ENCODE measurements at regions not wholly inside any gene's neighbourhood (a gene's known extent, or its start where the extent isn't known, plus 50 kb on each side); places are given as distances from the start of the nearest gene placed in this dataset.

DNA sequence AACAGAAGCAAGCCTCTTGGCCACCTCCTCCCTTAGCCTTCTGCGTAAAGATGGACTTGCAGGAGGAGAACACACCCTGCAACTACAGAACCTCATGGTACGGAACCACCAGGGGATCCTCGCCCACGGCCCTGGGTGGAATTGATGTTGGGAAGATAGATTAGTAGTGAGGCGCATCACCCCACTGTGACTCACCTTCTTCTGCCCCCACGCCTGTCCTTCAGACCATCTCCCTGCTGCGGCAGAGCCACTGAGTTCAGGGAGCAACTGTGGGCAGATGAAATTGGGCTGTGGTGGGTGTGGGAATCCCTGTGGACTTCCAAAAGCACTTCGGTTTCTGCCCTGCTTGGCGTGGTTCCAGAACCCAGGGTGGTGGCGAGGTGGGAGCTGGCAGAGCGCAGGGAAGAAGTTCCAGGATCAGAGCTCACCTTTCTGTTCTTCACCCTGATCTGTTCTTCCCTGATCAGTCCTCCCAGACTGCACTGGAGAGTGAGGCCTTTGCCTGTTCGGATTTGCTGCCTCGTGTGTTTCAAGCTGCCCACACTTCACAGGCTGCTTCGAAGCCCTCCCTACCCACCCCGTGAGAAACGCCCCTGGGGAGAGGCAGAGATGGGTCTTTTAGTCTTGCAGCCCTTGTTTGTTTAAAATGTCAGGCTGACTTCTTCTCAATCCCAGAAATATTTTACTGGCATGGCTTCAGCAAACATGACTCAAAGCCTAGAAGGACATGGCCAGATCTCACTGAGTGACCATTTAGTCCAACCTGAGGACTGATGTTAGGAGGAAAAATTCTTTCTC is 92.8 kb upstream of the MLN start:
- TF ChIP-seq, protein P1, sequence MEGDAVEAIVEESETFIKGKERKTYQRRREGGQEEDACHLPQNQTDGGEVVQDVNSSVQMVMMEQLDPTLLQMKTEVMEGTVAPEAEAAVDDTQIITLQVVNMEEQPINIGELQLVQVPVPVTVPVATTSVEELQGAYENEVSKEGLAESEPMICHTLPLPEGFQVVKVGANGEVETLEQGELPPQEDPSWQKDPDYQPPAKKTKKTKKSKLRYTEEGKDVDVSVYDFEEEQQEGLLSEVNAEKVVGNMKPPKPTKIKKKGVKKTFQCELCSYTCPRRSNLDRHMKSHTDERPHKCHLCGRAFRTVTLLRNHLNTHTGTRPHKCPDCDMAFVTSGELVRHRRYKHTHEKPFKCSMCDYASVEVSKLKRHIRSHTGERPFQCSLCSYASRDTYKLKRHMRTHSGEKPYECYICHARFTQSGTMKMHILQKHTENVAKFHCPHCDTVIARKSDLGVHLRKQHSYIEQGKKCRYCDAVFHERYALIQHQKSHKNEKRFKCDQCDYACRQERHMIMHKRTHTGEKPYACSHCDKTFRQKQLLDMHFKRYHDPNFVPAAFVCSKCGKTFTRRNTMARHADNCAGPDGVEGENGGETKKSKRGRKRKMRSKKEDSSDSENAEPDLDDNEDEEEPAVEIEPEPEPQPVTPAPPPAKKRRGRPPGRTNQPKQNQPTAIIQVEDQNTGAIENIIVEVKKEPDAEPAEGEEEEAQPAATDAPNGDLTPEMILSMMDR (IDR thresholded peaks at IDR 0.05; ENCODE audit: low read length): no peak
- TF ChIP-seq EZH2 (IDR thresholded peaks at IDR 0.05; ENCODE audit: borderline replicate concordance, low read length): no peak

Data from OCI-LY1 (cell line).